ENCODE measurements at regions not wholly inside any gene's neighbourhood (a gene's known extent, or its start where the extent isn't known, plus 50 kb on each side); places are given as distances from the start of the nearest gene placed in this dataset.
"Not testable (repeated sequence)": the region's sequence is repeated elsewhere in the genome, so short reads cannot be mapped to it uniquely, and the experiment has no call there.

DNA sequence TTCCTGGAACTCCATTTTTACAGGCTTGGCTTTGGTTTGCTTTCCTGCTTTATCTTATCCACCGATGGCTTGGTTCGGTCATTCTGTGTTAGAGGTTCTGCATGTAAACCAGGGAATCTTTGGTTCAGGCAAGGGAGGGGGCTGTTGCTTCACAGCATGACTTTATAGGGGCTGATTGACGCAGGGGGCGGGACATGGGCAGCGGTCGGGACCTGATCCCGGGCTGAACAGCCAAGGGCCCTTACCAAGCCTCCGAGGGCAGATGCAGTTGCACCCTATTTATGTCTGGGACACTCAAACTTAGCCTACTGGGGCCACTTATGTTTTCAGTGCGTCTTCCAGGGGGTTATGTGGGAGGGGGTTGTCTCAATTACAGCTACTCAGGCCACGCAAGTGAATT, 312.4 kb downstream of the ZNF536 start:
- DNase-seq (ENCODE audit: low read depth): no peak

DNA sequence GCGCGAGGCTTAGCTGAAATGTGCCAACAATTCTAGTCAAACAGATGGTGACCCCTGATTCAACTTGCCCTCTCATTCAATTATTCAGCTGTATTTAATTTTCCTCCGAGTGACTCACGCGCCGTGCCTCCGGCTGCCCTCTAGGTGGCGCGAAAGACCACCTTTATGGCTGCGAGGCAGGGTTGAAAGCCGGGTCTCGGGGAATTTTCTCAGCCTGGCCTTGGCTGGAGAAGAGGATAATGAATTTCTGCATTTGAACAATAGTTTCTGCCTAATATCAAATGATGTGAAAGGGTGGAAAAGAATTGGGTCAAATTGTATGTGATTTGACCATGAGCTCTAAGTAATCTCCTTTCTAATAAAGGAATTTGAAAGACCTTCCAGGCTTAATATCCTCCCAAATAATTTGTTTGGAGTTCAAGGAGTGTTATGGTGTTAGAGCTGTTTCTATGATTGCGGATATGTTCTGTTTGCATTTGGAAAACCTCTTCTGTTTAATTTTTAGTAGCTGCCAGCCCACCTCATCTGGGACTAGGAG, 310.9 kb downstream of the ZNF536 start:
- peak; percentile 66 for DNase-seq (ENCODE audit: low read depth)

DNA sequence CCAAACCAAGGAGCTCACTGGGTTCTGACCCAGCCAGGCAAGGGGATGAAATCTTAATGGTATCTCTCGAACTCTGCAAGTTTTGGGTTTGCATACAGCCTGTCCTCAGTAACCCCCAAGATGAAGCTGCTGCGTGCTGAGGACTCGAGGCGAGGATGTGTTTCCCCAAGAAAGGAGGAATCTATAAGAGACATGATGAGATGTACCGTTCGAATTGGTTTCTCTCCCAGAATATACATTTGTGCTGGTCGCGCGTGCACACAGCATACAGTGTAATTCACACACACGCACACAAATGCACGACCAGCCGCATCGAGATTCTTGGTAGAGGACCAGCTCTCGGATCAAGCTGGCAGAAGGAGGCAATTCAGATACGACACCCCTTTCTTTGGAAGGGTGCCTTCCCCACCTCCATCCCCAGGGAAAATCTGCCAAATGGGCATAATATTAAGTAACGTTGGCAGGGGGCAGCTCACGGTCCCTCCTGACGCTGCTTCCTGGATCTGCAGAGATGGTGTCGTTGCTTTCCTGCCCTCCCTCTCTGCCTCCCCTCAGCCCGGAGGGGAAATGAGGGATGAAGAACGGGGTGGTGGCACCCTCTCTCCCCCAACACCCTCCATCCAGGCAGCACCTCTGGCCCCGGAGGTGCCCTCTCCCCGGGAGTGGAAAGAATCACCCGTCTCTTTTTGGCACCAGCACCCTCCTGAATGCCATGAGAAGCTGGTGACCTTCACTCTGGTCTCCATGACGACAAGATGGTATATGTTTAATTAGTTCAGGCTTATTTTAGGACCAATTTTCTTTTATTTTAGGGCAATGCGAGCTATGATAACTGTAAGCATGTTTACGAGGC, 310.2 kb downstream of the ZNF536 start:
- no peak for DNase-seq (ENCODE audit: low read depth)

DNA sequence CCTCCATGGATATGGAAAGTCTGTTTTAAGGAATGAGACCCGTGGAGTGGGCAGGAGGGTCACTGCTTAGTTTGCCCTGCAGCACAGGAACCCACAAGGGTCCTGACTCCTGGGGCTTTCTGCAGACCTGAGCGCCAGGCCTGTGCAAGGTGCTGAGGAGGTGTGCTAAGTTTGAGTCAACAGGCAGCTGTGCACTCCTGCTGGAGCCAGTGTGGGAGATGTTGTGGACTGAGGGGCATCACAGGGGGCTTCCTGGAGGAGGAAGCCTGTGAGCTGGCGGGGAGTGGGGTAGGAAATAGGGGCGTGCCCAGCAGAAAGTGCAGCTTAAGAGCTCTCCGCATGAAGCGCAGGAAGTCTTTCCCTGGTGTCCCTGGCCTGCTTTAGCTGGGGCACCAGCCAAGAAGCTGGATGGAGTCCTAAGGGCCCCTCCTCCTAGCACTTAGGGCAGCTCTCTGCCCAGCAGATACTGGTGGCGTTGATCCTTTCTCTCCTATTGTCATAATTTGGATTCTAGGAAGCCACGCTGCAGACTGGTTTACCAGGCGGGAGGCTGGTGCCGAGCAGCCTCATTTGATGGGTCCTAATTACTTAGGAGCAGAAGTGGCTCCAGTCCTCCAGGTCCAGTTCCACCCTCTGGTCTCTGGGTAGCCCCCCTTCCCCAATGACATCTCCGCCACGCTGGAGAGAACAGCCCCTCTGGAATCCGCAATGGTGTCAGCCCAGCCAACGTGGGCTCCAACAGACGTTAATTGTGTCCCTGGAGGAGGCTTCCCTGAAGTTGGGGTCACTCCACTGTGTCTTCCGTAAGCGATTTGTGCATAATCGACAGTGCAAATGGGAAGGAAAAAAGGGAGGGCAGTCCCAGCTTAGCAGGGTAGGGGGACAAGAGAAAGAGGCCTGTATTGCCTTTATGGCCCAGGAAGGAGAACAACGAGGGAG, 309.2 kb downstream of the ZNF536 start:
- DNase-seq (ENCODE audit: low read depth): no peak

DNA sequence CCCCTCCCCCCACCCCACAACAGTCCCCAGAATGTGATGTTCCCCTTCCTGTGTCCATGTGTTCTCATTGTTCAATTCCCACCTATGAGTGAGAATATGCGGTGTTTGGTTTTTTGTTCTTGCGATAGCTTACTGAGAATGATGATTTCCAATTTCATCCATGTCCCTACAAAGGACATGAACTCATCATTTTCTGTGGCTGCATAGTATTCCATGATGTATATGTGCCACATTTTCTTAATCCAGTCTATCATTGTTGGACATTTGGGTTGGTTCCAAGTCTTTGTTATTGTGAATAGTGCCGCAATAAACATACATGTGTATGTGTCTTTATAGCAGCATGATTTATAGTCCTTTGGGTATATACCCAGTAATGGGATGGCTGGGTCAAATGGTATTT, 308.2 kb downstream of the ZNF536 start:
- DNase-seq (ENCODE audit: low read depth): not testable (repeated sequence)

DNA sequence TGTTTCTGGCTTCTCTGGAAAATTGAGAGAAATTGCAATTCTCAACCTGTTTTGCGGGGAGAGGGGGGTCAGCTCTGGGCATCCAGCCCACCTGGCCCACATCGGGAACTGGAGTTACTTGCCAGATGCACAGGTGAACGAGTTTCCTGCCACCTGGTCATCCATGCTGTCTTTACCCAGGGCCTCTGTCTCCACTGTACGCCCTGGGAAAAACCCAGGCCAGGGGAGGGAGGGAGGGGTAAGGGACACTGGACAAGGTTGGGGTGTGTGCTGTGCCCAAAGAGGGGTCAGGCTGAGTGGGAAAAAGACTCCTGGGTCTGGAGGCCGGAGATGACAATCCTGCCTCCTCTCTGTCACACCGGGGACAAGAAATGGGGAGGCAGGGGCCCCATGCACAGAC, 307.6 kb downstream of the ZNF536 start:
- DNase-seq (ENCODE audit: low read depth): no peak

DNA sequence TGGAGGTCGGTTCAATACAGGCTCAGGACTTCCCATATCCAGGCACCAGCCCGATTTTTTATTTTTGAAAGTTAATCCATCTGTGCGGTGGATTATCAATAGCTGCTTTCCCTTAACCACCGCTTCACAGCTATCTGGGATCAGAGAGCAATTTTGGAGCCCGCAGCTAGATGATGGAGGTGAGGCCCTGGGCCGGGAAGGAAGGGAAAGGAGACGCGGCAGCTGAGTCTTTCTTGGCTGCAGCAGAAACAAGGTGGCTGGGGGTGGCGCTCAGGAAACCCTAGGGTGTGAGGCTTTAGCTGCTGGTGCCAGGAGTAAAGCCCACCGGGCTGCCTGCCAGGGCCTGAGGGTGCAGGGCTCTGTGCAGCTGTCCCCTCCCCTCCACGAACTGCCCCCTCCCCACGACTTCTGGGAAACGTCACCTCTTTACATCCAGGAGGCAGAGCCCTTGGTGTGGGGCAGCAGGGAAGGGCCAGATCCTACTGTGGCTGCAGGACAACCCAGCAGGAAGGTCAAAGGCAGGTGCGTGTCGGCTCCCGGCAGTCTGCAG, 307.0 kb downstream of the ZNF536 start:
- DNase-seq (ENCODE audit: low read depth): no peak

DNA sequence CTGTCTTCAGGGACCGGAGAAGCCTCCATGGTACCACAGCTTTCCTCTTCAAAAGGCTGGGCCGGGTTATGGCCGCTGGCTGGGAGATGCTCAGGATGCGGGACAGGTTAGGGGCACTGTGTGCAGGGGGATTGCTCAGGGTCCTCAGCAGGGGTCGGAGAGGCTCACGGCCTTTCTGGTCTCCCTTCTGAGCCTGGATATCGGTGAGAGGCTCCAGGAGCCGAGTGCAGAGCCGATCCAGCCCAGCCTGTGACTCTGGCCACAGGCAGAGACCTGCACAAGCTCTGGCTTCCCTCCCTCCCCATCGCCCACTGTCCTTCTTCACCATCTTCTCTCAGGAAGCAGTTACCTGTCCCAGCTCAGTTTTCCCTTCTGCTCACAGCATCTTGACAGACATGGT, 306.0 kb downstream of the ZNF536 start:
- no peak for DNase-seq (ENCODE audit: low read depth)

DNA sequence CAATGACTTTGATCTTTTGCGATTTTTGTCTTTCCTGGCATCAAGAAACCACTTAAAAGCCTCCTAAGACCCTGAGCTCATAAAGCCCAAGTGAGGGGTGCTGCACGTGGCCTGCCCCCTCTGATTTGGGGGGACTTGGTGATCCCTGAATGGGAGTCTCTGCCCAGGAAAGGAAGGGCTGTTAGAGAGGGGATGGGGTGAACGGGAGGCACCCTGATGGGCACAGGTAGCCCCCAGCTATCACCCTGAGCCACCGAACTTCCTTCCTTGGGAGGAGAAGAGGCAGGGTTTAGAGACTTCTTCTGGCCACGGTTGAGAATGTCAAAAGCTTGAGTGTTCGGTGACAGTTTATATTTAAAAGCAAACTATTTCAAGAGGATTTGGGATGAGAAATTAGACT, 305.5 kb downstream of the ZNF536 start:
- DNase-seq (ENCODE audit: low read depth): no peak

DNA sequence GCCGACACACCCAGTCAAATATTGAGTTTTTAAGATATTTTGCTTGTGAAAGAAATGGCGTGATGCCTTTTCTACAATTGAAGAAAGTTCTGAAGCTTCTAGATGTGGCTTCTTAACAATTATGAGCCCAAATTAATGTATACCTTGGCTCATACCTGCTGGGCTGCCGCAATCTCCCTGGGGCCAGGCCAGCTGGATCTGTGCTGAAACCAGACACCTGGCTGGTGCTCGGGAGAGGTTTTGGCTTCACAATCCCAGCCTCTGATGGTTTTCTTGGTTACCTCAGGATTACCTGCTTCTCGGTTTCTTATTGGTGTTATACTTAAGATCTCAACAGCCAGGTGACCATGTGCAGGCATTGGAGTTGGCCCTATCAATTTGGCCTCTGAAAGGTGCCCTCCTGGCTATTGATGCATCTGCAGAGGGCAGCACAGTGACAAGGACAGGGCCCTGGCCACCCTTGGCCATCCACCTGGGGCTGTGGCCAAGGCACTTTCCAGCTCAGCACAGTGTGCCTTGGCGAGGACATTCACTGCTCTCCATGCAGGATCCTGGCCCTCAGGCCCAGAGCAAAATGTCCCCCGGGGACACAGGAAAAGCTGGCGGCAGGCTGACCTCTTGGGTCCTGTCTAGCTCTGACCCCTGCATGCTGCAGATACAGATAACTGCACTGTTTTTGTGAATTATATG, 305.0 kb downstream of the ZNF536 start:
- no peak for DNase-seq (ENCODE audit: low read depth)

DNA sequence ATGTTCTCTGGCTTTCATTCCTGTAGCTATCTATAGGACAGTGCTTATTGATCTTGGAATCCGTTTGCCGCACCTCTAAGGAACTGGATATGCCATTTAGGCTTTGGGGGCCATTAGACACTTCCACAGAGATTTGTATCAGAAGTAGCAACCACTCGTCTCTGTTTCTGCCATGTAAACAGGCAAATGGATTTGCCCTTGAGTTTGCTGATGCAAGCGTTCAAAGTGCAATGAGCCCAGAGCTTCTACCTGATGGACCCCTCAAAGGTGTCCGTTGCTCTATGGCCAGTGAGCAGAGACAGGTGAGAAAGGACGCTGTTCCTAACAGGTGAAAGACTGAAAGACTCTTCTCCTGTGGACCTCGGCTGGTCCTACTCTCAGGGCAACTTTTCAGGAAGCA, 302.9 kb downstream of the ZNF536 start:
- no peak for DNase-seq (ENCODE audit: low read depth)

DNA sequence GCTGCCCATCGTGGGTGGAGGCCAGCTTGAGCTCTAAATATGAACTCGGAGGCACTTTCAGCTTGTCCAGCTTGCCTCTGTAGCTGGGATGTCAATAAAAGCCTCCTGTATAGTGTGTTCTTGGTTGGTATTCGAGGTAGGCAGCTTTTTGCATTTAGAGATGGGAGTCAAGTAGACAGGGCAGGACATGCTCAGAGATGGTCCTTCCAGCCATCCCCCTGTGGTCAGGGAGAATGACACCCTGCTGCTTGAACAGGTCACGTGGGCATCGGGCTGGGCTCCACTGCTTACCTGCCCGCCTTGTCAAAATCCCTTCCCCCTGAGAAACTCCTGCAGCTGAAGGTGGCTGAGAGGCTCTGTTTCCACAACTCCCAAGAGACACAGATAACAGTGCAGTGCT, 302.5 kb downstream of the ZNF536 start:
- DNase-seq (ENCODE audit: low read depth): no peak

DNA sequence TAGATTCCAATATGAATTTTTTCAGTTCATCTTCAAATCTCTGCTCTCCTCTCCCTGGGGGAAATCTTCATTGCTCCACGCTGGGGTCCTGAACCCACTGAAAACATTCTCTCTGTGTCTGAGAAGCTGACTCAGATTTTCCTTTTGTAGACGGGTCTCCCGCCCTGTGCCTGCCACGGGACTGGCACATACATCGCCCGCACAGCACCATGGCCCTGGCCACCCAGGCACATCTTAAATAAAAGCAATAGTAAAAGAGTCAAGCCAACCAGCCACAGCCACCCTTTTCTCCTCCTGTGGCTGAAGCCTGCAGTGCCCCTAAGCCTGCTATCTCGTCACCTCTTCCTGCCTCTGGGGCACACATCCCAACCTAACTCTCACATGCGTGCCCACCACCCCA, 301.2 kb downstream of the ZNF536 start:
- DNase-seq (ENCODE audit: low read depth): no peak

DNA sequence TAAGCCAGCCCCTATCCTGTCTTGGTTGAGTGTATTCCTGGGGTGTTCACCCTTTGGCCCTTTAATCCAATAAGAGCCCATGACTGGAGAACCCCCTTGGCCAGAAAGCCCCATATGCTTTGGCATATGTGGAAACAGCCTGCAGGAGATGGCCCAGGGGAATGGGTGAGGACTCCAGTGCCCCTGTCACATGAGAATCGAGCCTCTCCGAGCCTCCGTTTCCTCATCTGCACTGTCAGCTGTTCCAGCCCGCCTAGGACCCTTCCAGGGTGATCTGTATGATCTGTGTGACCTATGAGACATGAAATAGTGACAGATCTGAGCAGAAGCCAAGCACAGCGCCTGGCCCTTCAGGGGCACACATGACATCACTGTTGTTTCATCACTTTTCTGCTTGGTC, 300.7 kb downstream of the ZNF536 start:
- DNase-seq (ENCODE audit: low read depth): no peak

DNA sequence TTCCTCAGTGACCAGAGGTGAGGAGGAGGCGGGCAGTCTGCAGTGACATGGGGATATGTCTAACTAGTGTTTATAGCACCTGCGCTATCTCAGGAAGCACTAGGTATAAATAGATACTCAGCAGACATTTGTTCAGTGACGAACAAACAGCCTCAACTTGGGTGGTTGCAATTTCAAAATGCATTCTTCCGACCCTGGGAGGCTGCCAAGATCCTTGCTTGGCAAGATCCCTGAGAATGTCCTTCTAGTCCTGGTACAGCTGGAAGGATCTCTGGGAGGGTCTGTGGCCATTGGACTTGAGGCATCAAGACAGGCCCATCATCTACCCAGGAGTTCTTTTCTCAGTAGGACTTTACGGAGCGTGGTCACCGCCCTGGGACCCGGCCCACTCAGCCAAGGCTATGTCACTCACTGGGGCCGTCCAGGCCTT, 299.5 kb downstream of the ZNF536 start:
- no peak for DNase-seq (ENCODE audit: low read depth)

DNA sequence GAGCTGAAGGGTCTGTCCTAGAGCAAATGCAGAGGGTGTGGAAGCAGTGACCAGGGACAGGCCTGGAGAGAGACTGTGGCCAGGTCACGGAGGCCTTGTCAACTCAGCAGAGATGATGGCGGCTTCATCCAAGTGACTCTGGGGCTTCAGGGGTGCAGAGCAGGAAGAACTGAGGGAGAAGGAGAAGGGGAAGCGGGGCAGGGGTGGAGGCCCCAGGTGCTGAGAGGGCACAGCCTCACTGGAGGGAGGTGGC, 299.1 kb downstream of the ZNF536 start:
- no peak for DNase-seq (ENCODE audit: low read depth)

DNA sequence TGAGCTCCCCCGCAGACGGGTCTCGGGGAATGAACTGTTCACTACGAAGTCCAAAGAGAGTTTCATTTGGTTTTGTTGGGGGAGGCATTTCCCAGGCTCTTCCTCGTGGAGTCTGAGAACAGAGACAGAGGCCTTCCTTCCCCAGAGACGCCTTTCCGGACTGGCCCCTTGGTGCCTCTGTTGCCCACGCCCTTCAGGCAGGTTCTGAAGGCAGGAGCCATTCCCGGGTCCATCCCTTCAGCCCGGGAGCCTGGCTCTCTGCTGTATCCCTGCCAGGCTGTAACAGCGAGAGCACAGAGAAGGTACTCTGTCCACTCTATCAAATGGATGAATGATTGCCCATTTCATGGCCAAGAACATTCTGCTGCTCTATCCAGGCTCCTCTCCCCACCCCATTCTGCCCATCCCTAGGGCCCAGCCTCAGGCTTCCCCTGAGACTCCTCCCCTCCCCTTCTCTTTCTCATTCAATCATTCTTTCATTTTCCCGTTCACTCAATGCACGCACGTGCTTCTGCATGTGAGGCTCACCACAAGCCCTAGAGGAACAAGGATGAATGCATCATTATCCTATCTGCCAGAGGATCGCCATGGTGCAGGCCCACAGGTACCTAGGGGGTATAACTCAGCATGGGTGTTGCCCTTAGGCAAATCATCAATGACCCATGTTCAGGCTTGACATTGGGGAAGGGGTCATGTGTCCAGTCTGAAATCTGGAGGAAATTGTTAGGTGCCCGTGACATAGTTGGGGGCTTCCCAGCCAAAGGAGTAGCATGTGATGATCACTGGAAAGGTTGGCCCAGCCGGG, 298.6 kb downstream of the ZNF536 start:
- DNase-seq (ENCODE audit: low read depth): no peak

DNA sequence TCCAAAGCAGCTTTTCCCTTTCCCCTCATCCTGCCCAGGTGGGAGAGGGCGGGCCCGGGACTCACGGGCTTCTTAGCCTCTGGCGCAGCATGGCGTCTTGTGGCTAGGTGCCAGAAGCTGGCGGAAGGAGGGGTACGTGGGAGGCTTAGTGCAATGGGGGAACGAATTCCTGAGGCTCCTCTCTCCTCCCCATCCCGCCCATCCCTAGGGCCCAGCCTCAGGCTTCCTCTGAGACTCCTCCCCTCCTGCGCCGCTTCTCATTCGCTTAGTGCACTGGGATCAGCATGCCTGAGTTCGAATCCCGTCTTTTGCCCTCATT, 297.8 kb downstream of the ZNF536 start:
- no peak for DNase-seq (ENCODE audit: low read depth)

DNA sequence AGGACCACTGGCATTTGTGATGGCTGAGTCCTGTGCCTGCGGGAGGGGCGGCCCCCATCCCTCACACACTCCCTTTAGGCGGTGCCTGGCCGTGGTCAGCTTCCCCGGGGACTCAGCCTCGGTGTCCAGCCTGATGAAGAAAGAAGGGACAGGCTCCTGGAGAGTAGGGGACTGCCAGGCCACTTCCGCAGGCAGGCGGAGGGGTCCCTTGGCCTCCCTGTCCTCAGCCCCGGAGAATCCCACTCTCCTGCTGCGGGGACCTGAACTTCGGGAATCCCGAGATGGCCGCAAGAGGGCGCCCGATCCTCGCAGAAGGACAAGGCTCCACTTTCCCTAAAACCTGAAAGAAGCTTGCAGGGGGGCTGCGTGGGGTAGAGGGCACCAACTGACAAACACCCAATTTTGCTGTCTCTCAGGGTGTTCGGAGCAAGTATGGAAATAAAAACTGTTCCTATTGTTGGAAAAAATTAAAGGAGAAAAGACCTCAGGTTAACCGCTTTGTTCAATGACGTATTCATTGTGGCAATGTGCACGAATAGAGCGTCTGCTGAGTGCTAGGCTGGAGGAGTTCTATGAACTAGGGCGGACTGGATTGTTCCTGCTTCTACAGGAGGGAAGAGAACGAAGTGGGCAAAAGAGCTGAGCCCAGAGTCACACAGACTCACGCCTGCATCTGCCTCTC, 297.3 kb downstream of the ZNF536 start:
- peak; percentile 34 for DNase-seq (ENCODE audit: low read depth)

DNA sequence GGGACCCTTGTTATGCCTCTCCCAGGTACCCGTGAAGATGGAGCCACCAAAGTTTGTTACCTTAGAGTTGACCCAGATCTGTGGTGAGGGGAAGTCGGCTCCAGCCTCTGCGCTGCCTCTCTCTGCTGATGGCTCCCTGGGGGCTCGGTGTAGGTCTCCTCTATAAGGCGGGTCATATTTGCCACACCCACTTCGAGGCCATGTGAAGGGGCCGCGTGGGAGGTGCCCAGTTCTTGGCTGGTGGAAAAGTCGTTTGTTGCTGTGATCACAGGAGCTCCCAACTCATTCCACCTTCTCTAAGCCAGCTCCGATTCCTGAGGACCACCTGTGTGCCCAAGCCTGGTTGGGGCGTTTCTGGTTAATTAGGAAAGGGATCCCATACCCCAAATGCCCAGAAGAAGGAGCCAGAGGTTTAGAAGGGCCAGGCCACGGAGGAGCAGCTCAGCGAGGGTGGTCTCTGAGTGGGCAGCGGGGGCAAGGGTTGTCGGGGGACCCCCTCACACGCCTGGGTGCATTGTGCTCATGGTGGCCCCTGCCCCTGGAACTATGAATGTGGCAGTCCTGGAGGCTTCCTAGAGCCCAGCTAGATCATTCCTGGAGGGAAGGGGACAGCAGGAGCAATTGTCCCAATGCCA, 296.5 kb downstream of the ZNF536 start:
- no peak for DNase-seq (ENCODE audit: low read depth)

Measured in M059J (cell line).